Vagina (tissue), 2 donors: ENCODE measurements at regions not wholly inside any gene's neighbourhood (a gene's known extent, or its start where the extent isn't known, plus 50 kb on each side); places are given as distances from the start of the nearest gene placed in this dataset.

Experiments used
- CTCF ChIP-seq, 3 experiments: fragments of 450-650 bp in 2 of 3; fragments of 200-600 bp in 1 of 3; sonication (generic) in 1 of 3; IDR thresholded peaks; one replicate each; pipeline ENCODE4 v1.5.1; 2017 to 2019; ENCODE audit warnings: antibody characterized with exemption in 3 of 3, mild to moderate bottlenecking in 2 of 3, moderate library complexity in 2 of 3
- POLR2A ChIP-seq, 2 donors: fragments of 450-650 bp; IDR thresholded peaks; one replicate each; pipeline ENCODE4 v1.6.1; 2017; ENCODE audit warnings: antibody characterized with exemption in 2 of 2, mild to moderate bottlenecking in 2 of 2, moderate library complexity in 2 of 2
- POLR2AphosphoS5 ChIP-seq, 2 donors: sonication (generic); formaldehyde crosslinking; IDR thresholded peaks; one replicate each; pipeline ENCODE4 v1.9.0; 2017; ENCODE audit warnings: antibody characterized with exemption in 2 of 2, mild to moderate bottlenecking in 2 of 2, low read depth in 1 of 2; ENCODE audit not compliant: insufficient read depth in 1 of 2

- TF ChIP-seq CTCF (IDR thresholded peaks at IDR 0.05) (no peak), POLR2A (IDR thresholded peaks at IDR 0.05) (no peak), POLR2AphosphoS5 (IDR thresholded peaks at IDR 0.05; ENCODE audit: insufficient read depth in 1 of 2, low read depth in 1 of 2) (no peak)
Observed at GRCh38 chr2:72057308-72057707, 90.4 kb downstream of the CYP26B1 start.
